ENCODE measurements at regions not wholly inside any gene's neighbourhood (a gene's known extent, or its start where the extent isn't known, plus 50 kb on each side); places are given as distances from the start of the nearest gene placed in this dataset.

- no peaks in the 10 kb centered on the region for H3K27me3 ChIP-seq (replicated peaks; ENCODE audit: control insufficient read depth, insufficient read depth, low read length)
- DNase-seq (ENCODE audit: extremely low read depth, insufficient read length): no peak
- TF ChIP-seq CTCF (IDR thresholded peaks at IDR 0.05; ENCODE audit: insufficient read depth, low read length, poor library complexity, severe bottlenecking): no peak
- H3K4me3 ChIP-seq (replicated peaks; ENCODE audit: low read depth, low read length): no peak overlapping the region
- no peaks in the 10 kb centered on the region for H3K36me3 ChIP-seq (ENCODE audit: control insufficient read depth, insufficient read depth, low read length)
Observed at GRCh38 chr5:21168557-21168956, 1180.6 kb upstream of the CDH18 start.

DNA sequence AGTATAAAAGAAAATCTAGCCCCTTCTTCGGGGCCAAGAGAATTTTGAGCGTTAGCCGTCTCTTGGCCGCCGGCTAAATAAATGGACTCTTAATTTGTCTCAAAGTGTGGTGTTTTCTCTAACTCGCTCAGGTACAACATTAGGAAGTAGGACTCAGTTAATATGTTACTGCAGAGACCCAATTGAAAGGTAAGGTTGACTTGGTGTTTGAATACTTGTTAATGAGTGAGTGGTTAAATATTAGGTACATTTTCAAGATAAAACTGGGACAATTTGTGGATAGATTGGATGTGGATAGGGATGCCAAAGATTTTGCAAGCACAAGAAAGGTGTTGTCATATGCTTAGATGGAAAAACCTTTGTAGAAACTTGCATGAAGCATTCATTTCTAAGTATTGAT is 1177.3 kb upstream of the CDH18 start:
- DNase-seq (ENCODE audit: extremely low read depth, insufficient read length): no peak
- Histone ChIP-seq H3K4me3 (replicated peaks; ENCODE audit: low read depth, low read length) (no peak overlapping the region), H3K27me3 (replicated peaks; ENCODE audit: control insufficient read depth, insufficient read depth, low read length) (no peaks in the 10 kb centered on the region), H3K36me3 (ENCODE audit: control insufficient read depth, insufficient read depth, low read length) (no peaks in the 10 kb centered on the region)
- no peak for TF ChIP-seq CTCF (IDR thresholded peaks at IDR 0.05; ENCODE audit: insufficient read depth, low read length, poor library complexity, severe bottlenecking)

DNA sequence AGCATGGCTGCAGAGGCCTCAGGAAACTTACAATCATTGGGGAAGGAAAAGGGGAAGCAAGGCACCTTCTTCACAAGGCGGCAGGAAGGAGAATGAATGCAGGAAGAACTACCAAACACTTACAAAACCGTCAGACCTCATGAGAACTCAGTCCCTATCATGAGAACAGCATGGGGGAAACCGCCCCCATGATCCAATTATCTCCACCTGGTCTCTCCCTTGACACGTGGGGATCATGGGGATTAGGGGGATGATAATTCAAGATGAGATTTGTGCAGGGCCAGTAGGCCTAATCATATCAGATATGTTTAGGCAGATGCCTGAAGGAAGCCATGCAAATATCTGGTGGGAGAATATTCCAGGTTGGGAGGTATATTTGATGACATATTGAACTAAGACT is 1176.4 kb upstream of the CDH18 start:
- TF ChIP-seq CTCF (IDR thresholded peaks at IDR 0.05; ENCODE audit: insufficient read depth, low read length, poor library complexity, severe bottlenecking): no peak
- Histone ChIP-seq H3K27me3 (replicated peaks; ENCODE audit: control insufficient read depth, insufficient read depth, low read length) (no peaks in the 10 kb centered on the region), H3K36me3 (ENCODE audit: control insufficient read depth, insufficient read depth, low read length) (no peaks in the 10 kb centered on the region), H3K4me3 (replicated peaks; ENCODE audit: low read depth, low read length) (no peak overlapping the region)
- no peak for DNase-seq (ENCODE audit: extremely low read depth, insufficient read length)

- H3K36me3 ChIP-seq (ENCODE audit: control insufficient read depth, insufficient read depth, low read length): no peaks in the 10 kb centered on the region
- no peak for TF ChIP-seq CTCF (IDR thresholded peaks at IDR 0.05; ENCODE audit: insufficient read depth, low read length, poor library complexity, severe bottlenecking)
Observed at GRCh38 chr5:21159510-21160059, 1171.6 kb upstream of the CDH18 start.

GRCh38 chr5:21154526-21154925 is 1166.5 kb upstream of the CDH18 start:
- no peak for DNase-seq (ENCODE audit: extremely low read depth, insufficient read length)
- no peaks in the 10 kb centered on the region for H3K27me3 ChIP-seq (replicated peaks; ENCODE audit: control insufficient read depth, insufficient read depth, low read length)
- H3K36me3 ChIP-seq (ENCODE audit: control insufficient read depth, insufficient read depth, low read length): no peaks in the 10 kb centered on the region
- H3K4me3 ChIP-seq (replicated peaks; ENCODE audit: low read depth, low read length): no peak overlapping the region
- no peak for TF ChIP-seq CTCF (IDR thresholded peaks at IDR 0.05; ENCODE audit: insufficient read depth, low read length, poor library complexity, severe bottlenecking)

More at GRCh38 chr5:21159510-21160059, 1171.6 kb upstream of the CDH18 start:
- Histone ChIP-seq H3K4me3 (replicated peaks; ENCODE audit: low read depth, low read length) (no peak overlapping the region), H3K27me3 (replicated peaks; ENCODE audit: control insufficient read depth, insufficient read depth, low read length) (no peaks in the 10 kb centered on the region)
- DNase-seq (ENCODE audit: extremely low read depth, insufficient read length): no peak

GRCh38 chr5:21152611-21153010 is 1164.6 kb upstream of the CDH18 start:
- H3K27me3 ChIP-seq (replicated peaks; ENCODE audit: control insufficient read depth, insufficient read depth, low read length): no peaks in the 10 kb centered on the region
- no peak overlapping the region for H3K4me3 ChIP-seq (replicated peaks; ENCODE audit: low read depth, low read length)
- no peak for TF ChIP-seq CTCF (IDR thresholded peaks at IDR 0.05; ENCODE audit: insufficient read depth, low read length, poor library complexity, severe bottlenecking)
- H3K36me3 ChIP-seq (ENCODE audit: control insufficient read depth, insufficient read depth, low read length): no peaks in the 10 kb centered on the region
- DNase-seq (ENCODE audit: extremely low read depth, insufficient read length): no peak

Data from GM06990 (cell line).